ENCODE measurements at regions not wholly inside any gene's neighbourhood (a gene's known extent, or its start where the extent isn't known, plus 50 kb on each side); places are given as distances from the start of the nearest gene placed in this dataset.
"Not testable (repeated sequence)": the region's sequence is repeated elsewhere in the genome, so short reads cannot be mapped to it uniquely, and the experiment has no call there.

DNA sequence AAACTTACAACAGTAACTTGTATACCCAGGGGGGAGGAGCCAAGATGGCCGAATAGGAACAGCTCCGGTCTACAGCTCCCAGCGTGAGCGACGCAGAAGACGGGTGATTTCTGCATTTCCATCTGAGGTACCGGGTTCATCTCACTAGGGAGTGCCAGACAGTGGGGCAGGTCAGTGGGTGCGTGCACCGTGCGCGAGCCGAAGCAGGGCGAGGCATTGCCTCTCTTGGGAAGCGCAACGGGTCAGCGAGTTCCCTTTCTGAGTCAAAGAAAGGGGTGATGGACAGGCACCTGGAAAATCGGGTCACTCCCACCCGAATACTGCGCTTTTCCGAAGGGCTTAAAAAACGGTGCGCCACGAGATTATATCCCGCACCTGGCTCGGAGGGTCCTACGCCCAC lies 278.8 kb downstream of the FAM47B start:
- not testable (repeated sequence) for H3K9me3 ChIP-seq (ENCODE audit: control insufficient read depth, insufficient read depth, low read depth, low read length); H3K4me3 ChIP-seq (replicated peaks in 1 of 4; ENCODE audit: control extremely low read depth in 1 of 4, insufficient read depth in 1 of 4, low read depth in 3 of 4, low read length in 4 of 4); H3K27me3 ChIP-seq (ENCODE audit: control insufficient read depth, insufficient read depth, low read length); H3K4me1 ChIP-seq (ENCODE audit: control insufficient read depth, extremely low read depth, insufficient read depth, low read length); H3K27ac ChIP-seq (ENCODE audit: insufficient read depth, low read length); H3K36me3 ChIP-seq (ENCODE audit: control insufficient read depth, insufficient read depth, low read length); H3K4me2 ChIP-seq (ENCODE audit: extremely low read depth, insufficient read depth, low read length); H4K20me1 ChIP-seq (ENCODE audit: control insufficient read depth, extremely low read depth, insufficient read depth, low read length); DNase-seq (ENCODE audit: low read depth in 2 of 2); H3K9ac ChIP-seq (ENCODE audit: insufficient read depth, low read length); H2AFZ ChIP-seq (ENCODE audit: low read length); H3K79me2 ChIP-seq (ENCODE audit: control insufficient read depth, insufficient read depth, low read length)

DNA sequence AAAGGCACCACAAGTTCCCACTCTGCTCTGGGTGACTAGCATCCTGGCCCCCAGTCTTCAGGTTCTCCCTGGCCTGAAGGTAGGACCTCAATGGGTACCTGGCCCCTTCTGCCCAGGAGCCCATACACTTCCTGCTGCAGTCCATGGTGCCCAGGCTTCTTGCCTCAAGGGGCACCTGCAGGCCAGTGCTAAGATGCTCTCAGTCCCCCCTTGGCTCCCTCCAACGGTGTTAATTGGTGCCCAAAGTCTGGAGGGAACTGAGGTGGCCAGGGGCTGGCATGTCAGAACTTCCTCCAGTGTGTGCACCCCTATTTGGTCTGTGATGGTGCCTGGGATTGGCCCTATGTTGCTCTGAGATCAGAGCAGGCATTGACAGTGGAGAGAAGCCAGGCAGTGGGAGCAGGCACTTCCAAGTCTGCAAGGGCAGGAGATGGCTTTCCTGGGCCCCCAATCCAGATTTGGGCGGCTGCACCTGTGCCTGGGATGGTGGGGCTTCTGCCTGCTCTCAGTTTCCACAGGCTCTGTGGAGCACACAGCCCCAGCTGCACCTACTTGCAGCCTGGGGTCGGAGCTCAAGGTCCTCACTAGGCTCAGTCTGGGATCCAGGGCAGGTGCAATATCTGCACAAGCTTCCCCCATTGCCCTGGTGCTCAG lies 301.6 kb downstream of the FAM47B start:
- H2AFZ ChIP-seq (ENCODE audit: low read length), result no peak overlapping the region
- H3K36me3 ChIP-seq (ENCODE audit: control insufficient read depth, insufficient read depth, low read length), result no peaks in the 10 kb centered on the region
- H3K9ac ChIP-seq (ENCODE audit: insufficient read depth, low read length), result no peak overlapping the region
- no peak for TF ChIP-seq EZH2 (IDR thresholded peaks at IDR 0.05; ENCODE audit: low read length, missing control alignments)
- TF ChIP-seq, protein P1, sequence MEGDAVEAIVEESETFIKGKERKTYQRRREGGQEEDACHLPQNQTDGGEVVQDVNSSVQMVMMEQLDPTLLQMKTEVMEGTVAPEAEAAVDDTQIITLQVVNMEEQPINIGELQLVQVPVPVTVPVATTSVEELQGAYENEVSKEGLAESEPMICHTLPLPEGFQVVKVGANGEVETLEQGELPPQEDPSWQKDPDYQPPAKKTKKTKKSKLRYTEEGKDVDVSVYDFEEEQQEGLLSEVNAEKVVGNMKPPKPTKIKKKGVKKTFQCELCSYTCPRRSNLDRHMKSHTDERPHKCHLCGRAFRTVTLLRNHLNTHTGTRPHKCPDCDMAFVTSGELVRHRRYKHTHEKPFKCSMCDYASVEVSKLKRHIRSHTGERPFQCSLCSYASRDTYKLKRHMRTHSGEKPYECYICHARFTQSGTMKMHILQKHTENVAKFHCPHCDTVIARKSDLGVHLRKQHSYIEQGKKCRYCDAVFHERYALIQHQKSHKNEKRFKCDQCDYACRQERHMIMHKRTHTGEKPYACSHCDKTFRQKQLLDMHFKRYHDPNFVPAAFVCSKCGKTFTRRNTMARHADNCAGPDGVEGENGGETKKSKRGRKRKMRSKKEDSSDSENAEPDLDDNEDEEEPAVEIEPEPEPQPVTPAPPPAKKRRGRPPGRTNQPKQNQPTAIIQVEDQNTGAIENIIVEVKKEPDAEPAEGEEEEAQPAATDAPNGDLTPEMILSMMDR (conservative IDR thresholded peaks at IDR 0.05 in 1 of 2, IDR thresholded peaks at IDR 0.05 in 1 of 2; ENCODE audit: low read depth in 1 of 2, low read length in 2 of 2), result no peak
- no peaks in the 10 kb centered on the region for H3K9me3 ChIP-seq (ENCODE audit: control insufficient read depth, insufficient read depth, low read depth, low read length)
- no peak overlapping the region for H3K4me3 ChIP-seq (replicated peaks in 1 of 4; ENCODE audit: control extremely low read depth in 1 of 4, insufficient read depth in 1 of 4, low read depth in 3 of 4, low read length in 4 of 4)
- H4K20me1 ChIP-seq (ENCODE audit: control insufficient read depth, extremely low read depth, insufficient read depth, low read length), result no peaks in the 10 kb centered on the region
- no peak overlapping the region for H3K27ac ChIP-seq (ENCODE audit: insufficient read depth, low read length)
- no peak overlapping the region for H3K4me2 ChIP-seq (ENCODE audit: extremely low read depth, insufficient read depth, low read length)
- H3K27me3 ChIP-seq (ENCODE audit: control insufficient read depth, insufficient read depth, low read length), result no peaks in the 10 kb centered on the region
- no peaks in the 10 kb centered on the region for H3K4me1 ChIP-seq (ENCODE audit: control insufficient read depth, extremely low read depth, insufficient read depth, low read length)
- no peaks in the 10 kb centered on the region for H3K79me2 ChIP-seq (ENCODE audit: control insufficient read depth, insufficient read depth, low read length)
- DNase-seq (ENCODE audit: low read depth in 2 of 2), result no peak

DNA sequence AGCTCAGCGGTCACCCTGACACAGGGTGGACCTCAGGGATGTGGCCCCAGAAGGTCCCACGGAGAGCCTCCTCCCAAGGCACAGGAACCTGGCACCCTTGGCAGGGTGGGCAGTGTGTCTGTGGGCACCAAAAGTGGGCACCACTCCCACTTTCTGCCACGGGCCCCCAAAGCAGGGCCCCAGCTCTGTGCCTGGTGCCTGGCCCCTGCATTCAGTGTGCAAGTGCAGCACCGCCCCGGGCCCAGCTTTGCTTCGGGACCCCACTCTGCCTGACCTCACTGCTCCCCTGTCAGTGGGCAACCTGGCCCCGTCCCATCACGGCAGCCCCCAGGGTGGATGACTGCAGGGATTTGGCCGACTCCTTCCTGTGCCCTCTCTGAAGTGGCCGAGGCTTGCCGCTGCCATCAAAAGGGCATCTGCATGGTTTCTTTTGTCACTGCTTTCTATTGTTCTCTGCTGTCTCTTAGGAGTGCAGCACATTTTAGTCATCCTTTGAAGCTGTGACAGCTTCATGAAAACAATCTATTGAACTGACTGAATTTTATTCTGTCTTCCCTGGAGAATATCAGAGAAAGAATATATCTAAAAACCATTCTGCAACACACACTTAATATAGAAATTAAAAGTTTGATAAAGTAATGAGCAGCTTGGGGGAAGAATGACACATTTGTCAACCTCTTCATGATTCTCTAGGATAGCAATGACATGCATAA lies 302.4 kb downstream of the FAM47B start:
- Histone ChIP-seq H3K27me3 (ENCODE audit: control insufficient read depth, insufficient read depth, low read length) (no peaks in the 10 kb centered on the region), H3K4me3 (replicated peaks in 1 of 4; ENCODE audit: control extremely low read depth in 1 of 4, insufficient read depth in 1 of 4, low read depth in 3 of 4, low read length in 4 of 4) (no peak overlapping the region), H3K4me1 (ENCODE audit: control insufficient read depth, extremely low read depth, insufficient read depth, low read length) (no peaks in the 10 kb centered on the region), H3K9ac (ENCODE audit: insufficient read depth, low read length) (no peak overlapping the region), H3K36me3 (ENCODE audit: control insufficient read depth, insufficient read depth, low read length) (no peaks in the 10 kb centered on the region), H3K27ac (ENCODE audit: insufficient read depth, low read length) (no peak overlapping the region), H3K9me3 (ENCODE audit: control insufficient read depth, insufficient read depth, low read depth, low read length) (no peaks in the 10 kb centered on the region), H2AFZ (ENCODE audit: low read length) (no peak overlapping the region), H3K4me2 (ENCODE audit: extremely low read depth, insufficient read depth, low read length) (no peak overlapping the region), H3K79me2 (ENCODE audit: control insufficient read depth, insufficient read depth, low read length) (no peaks in the 10 kb centered on the region), H4K20me1 (ENCODE audit: control insufficient read depth, extremely low read depth, insufficient read depth, low read length) (no peaks in the 10 kb centered on the region)
- no peak for DNase-seq (ENCODE audit: low read depth in 2 of 2)
- TF ChIP-seq, protein P1 (conservative IDR thresholded peaks at IDR 0.05 in 1 of 2, IDR thresholded peaks at IDR 0.05 in 1 of 2; ENCODE audit: low read depth in 1 of 2, low read length in 2 of 2), result no peak
- no peak for TF ChIP-seq EZH2 (IDR thresholded peaks at IDR 0.05; ENCODE audit: low read length, missing control alignments)
